ENCODE measurements at regions not wholly inside any gene's neighbourhood (a gene's known extent, or its start where the extent isn't known, plus 50 kb on each side); places are given as distances from the start of the nearest gene placed in this dataset.

- DNase-seq (ENCODE audit: low spot score) = no peak
These were observed 250.6 kb downstream of the PLA2G4A start for GRCh38 chr1:187079330-187079729.

- DNase-seq (ENCODE audit: low spot score) = no peak
These were observed 262.9 kb downstream of the PLA2G4A start for GRCh38 chr1:187091666-187092065.

- no peak for DNase-seq (ENCODE audit: low spot score)
These were observed 263.4 kb downstream of the PLA2G4A start for GRCh38 chr1:187092104-187092503.

GRCh38 chr1:187096689-187097088, 267.9 kb downstream of the PLA2G4A start:
- no peak for DNase-seq (ENCODE audit: low spot score)

GRCh38 chr1:187110351-187110750, 281.6 kb downstream of the PLA2G4A start:
- DNase-seq (ENCODE audit: low spot score) = no peak

GRCh38 chr1:187114792-187115191, 286.0 kb downstream of the PLA2G4A start:
- no peak for DNase-seq (ENCODE audit: low spot score)

- DNase-seq (ENCODE audit: low spot score) = no peak
These were observed 292.9 kb downstream of the PLA2G4A start for GRCh38 chr1:187121661-187122060.

GRCh38 chr1:187122566-187122965, 293.8 kb downstream of the PLA2G4A start:
- DNase-seq (ENCODE audit: low spot score) = no peak

GRCh38 chr1:187129132-187129531, 300.4 kb downstream of the PLA2G4A start:
- DNase-seq (ENCODE audit: low spot score) = no peak

GRCh38 chr1:187143783-187144182, 315.0 kb downstream of the PLA2G4A start:
- DNase-seq (ENCODE audit: low spot score) = no peak

GRCh38 chr1:187146388-187146787, 317.6 kb downstream of the PLA2G4A start:
- DNase-seq (ENCODE audit: low spot score) = no peak

- no peak for DNase-seq (ENCODE audit: low spot score)
These were observed 322.8 kb downstream of the PLA2G4A start for GRCh38 chr1:187151555-187151954.

GRCh38 chr1:187153047-187153446, 324.3 kb downstream of the PLA2G4A start:
- DNase-seq (ENCODE audit: low spot score) = no peak

GRCh38 chr1:187157115-187157514, 328.4 kb downstream of the PLA2G4A start:
- no peak for DNase-seq (ENCODE audit: low spot score)

- DNase-seq (ENCODE audit: low spot score) = no peak
These were observed 328.8 kb downstream of the PLA2G4A start for GRCh38 chr1:187157552-187157951.

GRCh38 chr1:187167555-187167954, 338.8 kb downstream of the PLA2G4A start:
- no peak for DNase-seq (ENCODE audit: low spot score)

GRCh38 chr1:187168297-187168696, 339.5 kb downstream of the PLA2G4A start:
- DNase-seq (ENCODE audit: low spot score) = no peak

- no peak for DNase-seq (ENCODE audit: low spot score)
These were observed 356.6 kb downstream of the PLA2G4A start for GRCh38 chr1:187185389-187185788.

- DNase-seq (ENCODE audit: low spot score) = no peak
These were observed 368.9 kb downstream of the PLA2G4A start for GRCh38 chr1:187197685-187198084.

- DNase-seq (ENCODE audit: low spot score) = no peak
These were observed 374.5 kb downstream of the PLA2G4A start for GRCh38 chr1:187203257-187203656.

GRCh38 chr1:187212377-187212776, 383.6 kb downstream of the PLA2G4A start:
- no peak for DNase-seq (ENCODE audit: low spot score)

- no peak for DNase-seq (ENCODE audit: low spot score)
These were observed 397.6 kb downstream of the PLA2G4A start for GRCh38 chr1:187226396-187226795.

GRCh38 chr1:187228790-187229189, 400.0 kb downstream of the PLA2G4A start:
- DNase-seq (ENCODE audit: low spot score) = no peak

- no peak for DNase-seq (ENCODE audit: low spot score)
These were observed 400.7 kb downstream of the PLA2G4A start for GRCh38 chr1:187229496-187229895.

All from mesenteric fat pad (tissue), 1 donor.